ENCODE measurements at regions not wholly inside any gene's neighbourhood (a gene's known extent, or its start where the extent isn't known, plus 50 kb on each side); places are given as distances from the start of the nearest gene placed in this dataset.

GRCh38 chr2:2633017-2633416, 301.9 kb upstream of the MYT1L start:
- TF ChIP-seq CTCF (IDR thresholded peaks at IDR 0.05; ENCODE audit: low read depth, low read length) = no peak
- no peak overlapping the region for H3K4me3 ChIP-seq (replicated peaks in 1 of 2; ENCODE audit: low read depth in 2 of 2, low read length in 2 of 2)
- DNase-seq (ENCODE audit: low read depth in 2 of 2) = no peak

- no peak for TF ChIP-seq CTCF (IDR thresholded peaks at IDR 0.05; ENCODE audit: low read depth, low read length)
- no peak overlapping the region for H3K4me3 ChIP-seq (replicated peaks in 1 of 2; ENCODE audit: low read depth in 2 of 2, low read length in 2 of 2)
- DNase-seq (ENCODE audit: low read depth in 2 of 2) = no peak
These were observed 292.9 kb upstream of the MYT1L start for GRCh38 chr2:2623939-2624338.

DNA sequence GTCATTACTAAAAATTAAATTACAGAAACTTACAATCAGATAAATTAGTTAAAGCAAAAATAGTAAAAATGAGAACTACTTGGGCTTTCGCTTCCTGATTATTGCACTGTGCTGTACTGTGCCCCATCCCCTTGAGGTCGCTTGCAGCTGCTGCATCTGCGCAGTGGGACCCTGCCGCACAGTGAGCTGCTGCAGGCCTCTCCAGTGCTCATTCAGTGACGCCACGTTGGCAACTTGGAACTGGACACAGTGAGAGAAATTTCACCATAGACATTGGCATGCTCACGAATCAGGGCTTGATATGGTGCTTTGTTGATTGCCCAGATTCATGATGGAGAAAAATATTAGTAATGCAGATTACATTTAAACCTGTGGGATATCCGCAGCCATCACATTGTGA, 290.8 kb upstream of the MYT1L start:
- TF ChIP-seq CTCF (IDR thresholded peaks at IDR 0.05; ENCODE audit: low read depth, low read length) = no peak
- no peak for DNase-seq (ENCODE audit: low read depth in 2 of 2)
- H3K4me3 ChIP-seq (replicated peaks in 1 of 2; ENCODE audit: low read depth in 2 of 2, low read length in 2 of 2) = no peak overlapping the region

- H3K4me3 ChIP-seq (replicated peaks in 1 of 2; ENCODE audit: low read depth in 2 of 2, low read length in 2 of 2) = no peak overlapping the region
- TF ChIP-seq CTCF (IDR thresholded peaks at IDR 0.05; ENCODE audit: low read depth, low read length) = no peak
- no peak for DNase-seq (ENCODE audit: low read depth in 2 of 2)
These were observed 289.5 kb upstream of the MYT1L start for GRCh38 chr2:2620604-2621003.

- H3K4me3 ChIP-seq (replicated peaks in 1 of 2; ENCODE audit: low read depth in 2 of 2, low read length in 2 of 2) = no peak overlapping the region
- no peak for DNase-seq (ENCODE audit: low read depth in 2 of 2)
- TF ChIP-seq CTCF (IDR thresholded peaks at IDR 0.05; ENCODE audit: low read depth, low read length) = no peak
These were observed 288.9 kb upstream of the MYT1L start for GRCh38 chr2:2619995-2620394.

DNA sequence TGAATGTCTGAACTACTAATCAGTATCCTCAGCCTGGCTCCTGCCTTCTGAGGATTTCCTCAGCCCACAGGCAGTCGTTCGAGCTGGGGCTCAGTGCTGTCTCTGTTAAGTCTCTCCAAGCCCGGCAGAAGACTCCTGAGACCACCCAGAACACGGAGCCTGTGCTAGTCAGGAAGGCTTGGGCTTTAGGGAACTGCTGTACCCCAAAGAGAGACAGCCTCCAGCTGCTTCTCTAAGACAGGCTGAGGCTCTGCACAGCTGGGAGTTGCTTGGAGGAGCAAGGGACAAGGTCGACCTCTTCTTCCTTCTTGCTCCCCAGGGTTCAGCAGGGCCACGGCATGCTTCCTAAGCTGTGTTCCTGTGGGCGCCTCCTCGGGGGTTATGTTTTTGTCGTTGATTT, 283.4 kb upstream of the MYT1L start:
- no peak overlapping the region for H3K4me3 ChIP-seq (replicated peaks in 1 of 2; ENCODE audit: low read depth in 2 of 2, low read length in 2 of 2)
- DNase-seq (ENCODE audit: low read depth in 2 of 2) = no peak
- no peak for TF ChIP-seq CTCF (IDR thresholded peaks at IDR 0.05; ENCODE audit: low read depth, low read length)
